ENCODE measurements at regions not wholly inside any gene's neighbourhood (a gene's known extent, or its start where the extent isn't known, plus 50 kb on each side); places are given as distances from the start of the nearest gene placed in this dataset.

- no peak for TF ChIP-seq CTCF (IDR thresholded peaks at IDR 0.05)
- no peak for TF ChIP-seq POLR2A (IDR thresholded peaks at IDR 0.05)
These were observed 344.4 kb upstream of the LRRC4C start for GRCh38 chr11:41803895-41804294.

All from uterus (tissue), 2 donors.